Calu3 (cell line): ENCODE measurements at regions not wholly inside any gene's neighbourhood (a gene's known extent, or its start where the extent isn't known, plus 50 kb on each side); places are given as distances from the start of the nearest gene placed in this dataset.

Source experiments
- BruUV-seq: library from RNA; stranded (reverse); fragments of 400-500 nt; replicated peaks from 2 replicates; lab custom pipeline; 2021; lab: Mats Ljungman, UMichigan
- CTCF ChIA-PET: fragments of 300-600 bp; sonication (Branson Sonifier 250); formaldehyde crosslinking; loops from one replicate; lab custom pipeline; 2022; ENCODE audit warnings: antibody characterized with exemption; lab: Charles Lee
- DNase-seq: peaks from one replicate; pipeline ENCODE4 v3.0.0; 2022
- H3K27ac Mint-ChIP-seq: one replicate; pipeline ENCODE4 v1.8.0; 2022; ENCODE audit warnings: mixed read lengths; ENCODE audit not compliant: unreplicated experiment
- H3K27me3 Mint-ChIP-seq: one replicate; pipeline ENCODE4 v1.8.0; 2022; ENCODE audit warnings: mixed read lengths; ENCODE audit not compliant: unreplicated experiment
- H3K36me3 Mint-ChIP-seq: one replicate; pipeline ENCODE4 v1.8.0; 2022; ENCODE audit warnings: mild to moderate bottlenecking, moderate library complexity, mixed read lengths; ENCODE audit not compliant: insufficient read depth, unreplicated experiment
- H3K4me1 Mint-ChIP-seq: one replicate; pipeline ENCODE4 v1.8.0; 2022; ENCODE audit warnings: mild to moderate bottlenecking, low read depth, mixed read lengths; ENCODE audit not compliant: unreplicated experiment
- H3K4me3 Mint-ChIP-seq: one replicate; pipeline ENCODE4 v1.8.0; 2022; ENCODE audit warnings: mild to moderate bottlenecking, low read depth, moderate library complexity, mixed read lengths; ENCODE audit not compliant: unreplicated experiment
- H3K9me3 Mint-ChIP-seq: one replicate; pipeline ENCODE4 v1.8.0; 2022; ENCODE audit warnings: low read depth, mixed read lengths; ENCODE audit not compliant: unreplicated experiment
- intact Hi-C: fragments of 100-400 bp; cut with micrococcal nuclease; formaldehyde crosslinking; loops from one replicate; pipeline ENCODE4 v1.10.0; 2022; ENCODE audit not compliant: unreplicated experiment
- TF ChIP-seq, protein P1 (sequence below): fragments of 200-600 bp; IDR thresholded peaks from one replicate; pipeline ENCODE4 v1.8.0; 2022; ENCODE audit warnings: antibody characterized with exemption; ENCODE audit not compliant: unreplicated experiment

DNA sequence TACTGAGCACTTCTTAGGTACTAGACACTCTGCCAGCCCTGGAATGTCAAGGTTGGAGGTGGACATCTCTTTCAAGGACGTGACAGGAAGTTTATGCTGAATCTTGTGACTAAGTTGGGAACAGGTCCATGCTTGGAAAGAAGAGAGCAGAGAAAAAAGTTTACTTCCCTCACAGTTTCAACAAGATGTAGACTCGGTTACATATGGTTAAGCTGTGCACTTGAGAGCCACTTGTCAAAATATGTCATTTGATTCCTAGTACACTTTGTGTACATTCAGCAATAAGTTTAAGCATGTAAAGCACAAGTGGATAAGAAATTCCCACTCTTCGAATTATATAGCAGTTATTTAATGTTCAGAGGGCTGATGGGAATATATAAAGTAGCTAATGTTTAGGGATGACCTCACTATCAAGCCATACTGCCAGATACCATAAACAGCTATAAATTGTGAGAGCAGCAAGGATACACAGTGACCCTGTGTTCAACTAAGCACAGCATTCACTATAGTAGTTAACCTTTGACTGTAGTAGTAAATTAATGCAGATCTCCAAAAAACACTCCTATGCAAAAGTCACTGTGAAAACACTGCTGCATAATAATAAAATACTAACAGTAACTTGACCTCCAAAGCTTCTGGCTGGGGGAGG is 1944.6 kb upstream of the WWC1 start:
- Mint-ChIP-seq H3K9me3 (peaks cover 4% of the 10 kb centered on the region), H3K27me3 (no peaks in the 10 kb centered on the region), H3K4me1 (no peaks in the 10 kb centered on the region), H3K4me3 (no peak overlapping the region), H3K36me3 (no peaks in the 10 kb centered on the region), H3K27ac (no peak overlapping the region)
- no peak for DNase-seq
- TF ChIP-seq, protein P1, sequence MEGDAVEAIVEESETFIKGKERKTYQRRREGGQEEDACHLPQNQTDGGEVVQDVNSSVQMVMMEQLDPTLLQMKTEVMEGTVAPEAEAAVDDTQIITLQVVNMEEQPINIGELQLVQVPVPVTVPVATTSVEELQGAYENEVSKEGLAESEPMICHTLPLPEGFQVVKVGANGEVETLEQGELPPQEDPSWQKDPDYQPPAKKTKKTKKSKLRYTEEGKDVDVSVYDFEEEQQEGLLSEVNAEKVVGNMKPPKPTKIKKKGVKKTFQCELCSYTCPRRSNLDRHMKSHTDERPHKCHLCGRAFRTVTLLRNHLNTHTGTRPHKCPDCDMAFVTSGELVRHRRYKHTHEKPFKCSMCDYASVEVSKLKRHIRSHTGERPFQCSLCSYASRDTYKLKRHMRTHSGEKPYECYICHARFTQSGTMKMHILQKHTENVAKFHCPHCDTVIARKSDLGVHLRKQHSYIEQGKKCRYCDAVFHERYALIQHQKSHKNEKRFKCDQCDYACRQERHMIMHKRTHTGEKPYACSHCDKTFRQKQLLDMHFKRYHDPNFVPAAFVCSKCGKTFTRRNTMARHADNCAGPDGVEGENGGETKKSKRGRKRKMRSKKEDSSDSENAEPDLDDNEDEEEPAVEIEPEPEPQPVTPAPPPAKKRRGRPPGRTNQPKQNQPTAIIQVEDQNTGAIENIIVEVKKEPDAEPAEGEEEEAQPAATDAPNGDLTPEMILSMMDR: no peak
- intact Hi-C loops: no loop called here
- no TSS peak for BruUV-seq
- CTCF ChIA-PET: interaction anchor here (0.8 kb wide), 1 partner anchor 13 kb away, joined by 3 read pairs; no protein-coding TSS in a partner anchor

DNA sequence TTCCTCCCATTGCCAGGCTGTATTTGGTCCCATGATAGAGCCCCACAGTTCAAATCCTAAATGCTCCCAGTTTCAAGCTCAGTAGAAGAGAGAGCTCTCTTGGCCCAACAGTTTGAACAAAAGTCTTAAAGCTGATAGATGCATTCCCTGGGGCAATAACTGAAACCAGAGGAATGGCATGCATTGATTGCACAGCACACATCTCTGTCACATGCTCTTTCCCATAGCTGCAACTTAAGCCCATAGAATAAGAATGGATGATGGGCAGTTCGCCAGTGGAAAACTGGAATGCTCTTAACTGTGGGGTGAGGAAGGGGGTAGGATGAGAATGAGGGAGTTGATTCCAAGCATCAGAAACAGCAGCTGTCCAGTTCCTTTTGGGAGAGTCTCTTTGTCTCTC is 1942.4 kb upstream of the WWC1 start:
- H3K4me3 Mint-ChIP-seq: no peak overlapping the region
- CTCF ChIA-PET: interaction anchor here (1.0 kb wide), 1 partner anchor 32 kb away, joined by 3 read pairs; no protein-coding TSS in a partner anchor
- no peaks in the 10 kb centered on the region for H3K9me3 Mint-ChIP-seq
- no TSS peak for BruUV-seq
- TF ChIP-seq, protein P1: no peak
- no peaks in the 10 kb centered on the region for H3K27me3 Mint-ChIP-seq
- H3K36me3 Mint-ChIP-seq: no peaks in the 10 kb centered on the region
- H3K27ac Mint-ChIP-seq: no peak overlapping the region
- DNase-seq: no peak
- H3K4me1 Mint-ChIP-seq: no peaks in the 10 kb centered on the region
- intact Hi-C loops: no loop called here

DNA sequence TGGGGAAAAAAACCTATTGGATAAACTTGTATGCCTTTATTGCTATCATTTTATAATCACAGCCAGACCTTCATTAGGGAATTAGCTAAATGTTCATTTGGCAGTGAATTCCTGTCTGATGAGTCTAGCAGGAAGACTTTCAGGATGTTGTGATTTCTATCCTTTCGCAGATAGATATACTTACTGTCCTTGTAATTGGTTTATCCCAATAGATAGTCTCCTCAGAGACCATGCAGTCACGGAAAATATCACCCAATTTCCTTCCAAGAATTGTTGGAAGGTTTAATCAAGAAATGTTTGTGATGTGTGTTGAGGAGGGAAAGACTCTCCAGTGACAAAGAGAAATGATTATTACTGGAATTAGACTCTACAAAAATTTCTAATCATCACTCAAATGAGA is 1937.9 kb upstream of the WWC1 start:
- H3K4me1 Mint-ChIP-seq: no peaks in the 10 kb centered on the region
- CTCF ChIA-PET: no interaction called here
- no peaks in the 10 kb centered on the region for H3K36me3 Mint-ChIP-seq
- BruUV-seq: no TSS peak
- H3K27ac Mint-ChIP-seq: no peak overlapping the region
- no peaks in the 10 kb centered on the region for H3K27me3 Mint-ChIP-seq
- intact Hi-C loops: no loop called here
- TF ChIP-seq, protein P1: no peak
- DNase-seq: no peak
- no peaks in the 10 kb centered on the region for H3K9me3 Mint-ChIP-seq
- no peak overlapping the region for H3K4me3 Mint-ChIP-seq

DNA sequence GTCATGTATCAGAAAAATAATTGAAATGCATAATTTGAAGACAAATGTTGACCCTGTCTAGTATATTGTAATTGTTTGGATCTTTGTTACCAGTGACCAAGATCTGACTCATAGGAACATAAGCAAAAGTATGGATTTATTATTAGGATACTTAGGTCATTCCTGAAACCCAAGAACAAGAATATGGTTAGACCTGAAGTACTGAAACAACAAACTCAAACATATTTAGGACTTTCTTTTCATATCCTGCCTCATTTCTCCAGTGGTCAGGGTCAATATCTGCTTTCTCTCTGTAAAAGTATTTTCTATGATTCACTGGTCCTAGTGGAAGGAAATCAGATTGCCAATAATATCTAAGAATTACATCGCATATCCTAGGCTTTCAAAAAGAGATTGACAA is 1937.1 kb upstream of the WWC1 start:
- no peaks in the 10 kb centered on the region for H3K36me3 Mint-ChIP-seq
- intact Hi-C loops: no loop called here
- TF ChIP-seq, protein P1: no peak
- H3K4me1 Mint-ChIP-seq: no peaks in the 10 kb centered on the region
- BruUV-seq: no TSS peak
- DNase-seq: no peak
- CTCF ChIA-PET: interaction anchor here (0.6 kb wide), 1 partner anchor 474 kb away, joined by 4 read pairs; no protein-coding TSS in a partner anchor
- no peak overlapping the region for H3K27ac Mint-ChIP-seq
- no peaks in the 10 kb centered on the region for H3K9me3 Mint-ChIP-seq
- no peaks in the 10 kb centered on the region for H3K27me3 Mint-ChIP-seq
- no peak overlapping the region for H3K4me3 Mint-ChIP-seq
